HepG2 (cell line): ENCODE measurements at regions not wholly inside any gene's neighbourhood (a gene's known extent, or its start where the extent isn't known, plus 50 kb on each side); places are given as distances from the start of the nearest gene placed in this dataset.

Experiments used
- ATAC-seq: fragments of 200-7000 bp; cut with Tn5 transposase; 3 replicates; pipeline ENCODE4 v1.9.1; 2020; ENCODE audit warnings: mild to moderate bottlenecking, moderate library complexity
- BruUV-seq: library from RNA; stranded (reverse); fragments of 400-500 nt; replicated peaks from 2 replicates; lab custom pipeline; 2021; lab: Mats Ljungman, UMichigan
- CTCF ChIA-PET: fragments of 300-600 bp; formaldehyde crosslinking; extraction: SDS; loops from one replicate; lab custom pipeline; 2021; ENCODE audit warnings: low total read pairs, inconsistent platforms, low intra/inter-chr PET ratio; lab: Yijun Ruan, JAX
- POLR2A ChIA-PET: fragments of 350-600 bp; sonication (Branson Sonifier 250); formaldehyde crosslinking; loops from one replicate; lab custom pipeline; 2020; ENCODE audit warnings: antibody characterized with exemption, inconsistent platforms; lab: Yijun Ruan, JAX
- DNase-seq: peaks from one replicate; pipeline ENCODE4 v3.0.0-alpha.2; 2015; ENCODE audit warnings: low spot score
- FAIRE-seq: peaks from 3 replicates; lab custom pipeline; 2011; peaks lifted over from hg19 to GRCh38; lab: Jason Lieb, UNC
- H2AFZ ChIP-seq: one replicate; pipeline ENCODE4 v1.6.1; 2011; ENCODE audit warnings: low read length, inconsistent platforms
- H3K27ac ChIP-seq: fragments of 300-600 bp; 3 replicates; pipeline ENCODE4 v1.8.0; 2011; ENCODE audit warnings: mixed run types, mild to moderate bottlenecking, mixed read lengths, low read length, inconsistent platforms; ENCODE audit not compliant: insufficient read depth; ENCODE audit errors: extremely low read length
- H3K27me3 ChIP-seq, 2 experiments: fragments of 200-600 bp in 1 of 2; 2 replicates in 1 of 2; 3 replicates in 1 of 2; pipeline versions ENCODE4 v1.6.0 to v1.8.0; 2011; ENCODE audit warnings: low read length in 2 of 2, mild to moderate bottlenecking in 2 of 2, moderate library complexity in 2 of 2, inconsistent platforms in 1 of 2; ENCODE audit not compliant: insufficient read depth in 2 of 2, control insufficient read depth in 1 of 2
- H3K36me3 ChIP-seq, 2 experiments: fragments of 200-600 bp in 1 of 2; replicated peaks in 1 of 2; 2 replicates in 1 of 2; 3 replicates in 1 of 2; pipeline versions ENCODE4 v1.5.1 to v1.8.0; 2011; ENCODE audit warnings: low read length in 2 of 2, inconsistent platforms in 1 of 2; ENCODE audit not compliant: insufficient read depth in 2 of 2, control insufficient read depth in 1 of 2
- H3K4me1 ChIP-seq: 2 replicates; pipeline ENCODE4 v1.5.1; 2012; ENCODE audit warnings: low read length, inconsistent platforms; ENCODE audit not compliant: insufficient read depth
- H3K4me2 ChIP-seq: 2 replicates; pipeline ENCODE4 v1.6.0; 2011; ENCODE audit warnings: low read depth, low read length, inconsistent platforms
- H3K4me3 ChIP-seq, 3 experiments: fragments of 200-600 bp in 1 of 3; sonication (generic), shearing (Covaris generic) in 1 of 3; replicated peaks in 1 of 3; 2 replicates each; pipeline ENCODE4 v1.5.1; 2011 to 2016; ENCODE audit warnings: low read length in 3 of 3, inconsistent platforms in 2 of 3, low read depth in 2 of 3, mild to moderate bottlenecking in 2 of 3, control low read depth in 1 of 3, mixed read lengths in 1 of 3; ENCODE audit not compliant: insufficient read depth in 1 of 3
- H3K79me2 ChIP-seq: one replicate; pipeline ENCODE4 v1.6.1; 2011; ENCODE audit warnings: low read length, inconsistent platforms; ENCODE audit not compliant: insufficient read depth
- H3K9ac ChIP-seq: 2 replicates; pipeline ENCODE4 v1.6.0; 2011; ENCODE audit warnings: mild to moderate bottlenecking, low read depth, low read length, inconsistent platforms; ENCODE audit not compliant: insufficient read depth
- H3K9me3 ChIP-seq: 2 replicates; pipeline ENCODE4 v1.5.1; 2012; ENCODE audit warnings: mild to moderate bottlenecking, low read length
- H4K20me1 ChIP-seq: 2 replicates; pipeline ENCODE4 v1.6.0; 2011; ENCODE audit warnings: inconsistent platforms, mild to moderate bottlenecking, low read length, moderate library complexity; ENCODE audit not compliant: insufficient read depth
- CREB1 ChIP-seq, 2 experiments: fragments of 450-650 bp in 1 of 2; IDR thresholded peaks; 2 replicates each; pipeline ENCODE4 v1.6.1; 2016 to 2017; ENCODE audit warnings: control low read depth in 1 of 2, mild to moderate bottlenecking in 1 of 2, missing compliant biosample characterization in 1 of 2, missing genetic modification characterization in 1 of 2
- HNRNPL ChIP-seq: fragments of 200-400 bp; formaldehyde crosslinking; IDR thresholded peaks from 2 replicates; pipeline ENCODE4 v1.6.1; 2017; ENCODE audit warnings: mild to moderate bottlenecking, low read depth, low read length
- MTA1 ChIP-seq: sonication (generic); formaldehyde crosslinking; IDR thresholded peaks from 2 replicates; pipeline ENCODE4 v1.4.0; 2020; ENCODE audit warnings: missing genetic modification reagents, mild to moderate bottlenecking, borderline replicate concordance
- ZNF350 ChIP-seq: sonication (generic); formaldehyde crosslinking; IDR thresholded peaks from 2 replicates; pipeline ENCODE4 v1.4.0; 2020; ENCODE audit warnings: mild to moderate bottlenecking, low read depth, missing genetic modification reagents, borderline replicate concordance
- WGBS: methylation state at CpG from one replicate; pipeline ENCODE4 v1.1.6; 2017; ENCODE audit warnings: low lambda C conversion rate; 5-methylcytosine and 5-hydroxymethylcytosine counted together
- in situ Hi-C: cut with HindIII; loops from 2 replicates; pipeline ENCODE4 v1.10.0; 2017; ENCODE audit warnings: low pct_unique_long_range_greater_than_20kb; ENCODE audit not compliant: extremely low pct_ligation_motif_present
- intact Hi-C: fragments of 100-400 bp; cut with micrococcal nuclease; formaldehyde crosslinking; loops from one replicate; pipeline ENCODE4 v1.10.0; 2022; ENCODE audit not compliant: unreplicated experiment
- TF ChIP-seq, protein P1 (sequence below): sonication (generic); formaldehyde crosslinking; conservative IDR thresholded peaks from 2 replicates; pipeline ENCODE4 v1.4.0; 2020; ENCODE audit warnings: missing genetic modification reagents
- TF ChIP-seq, protein P2 (sequence below): fragments of 450-650 bp; IDR thresholded peaks from 2 replicates; pipeline ENCODE4 v1.6.1; 2016
- TF ChIP-seq, protein P3 (sequence below): sonication (generic); formaldehyde crosslinking; IDR thresholded peaks from 2 replicates; pipeline ENCODE4 v1.4.0; 2020; ENCODE audit warnings: mild to moderate bottlenecking, missing genetic modification reagents
- TF ChIP-seq, protein P4 (sequence below): sonication (generic); formaldehyde crosslinking; IDR thresholded peaks from 2 replicates; pipeline ENCODE4 v1.8.1; 2023; ENCODE audit warnings: mild to moderate bottlenecking, missing genetic modification reagents, borderline replicate concordance
- TF ChIP-seq, protein P5 (sequence below), 2 experiments: sonication (generic) in 1 of 2; formaldehyde crosslinking in 1 of 2; IDR thresholded peaks; 2 replicates each; pipeline versions ENCODE4 v1.4.0 to v1.6.1; 2016 to 2020; ENCODE audit warnings: borderline replicate concordance in 1 of 2, low read depth in 1 of 2, mild to moderate bottlenecking in 1 of 2, missing genetic modification reagents in 1 of 2

DNA sequence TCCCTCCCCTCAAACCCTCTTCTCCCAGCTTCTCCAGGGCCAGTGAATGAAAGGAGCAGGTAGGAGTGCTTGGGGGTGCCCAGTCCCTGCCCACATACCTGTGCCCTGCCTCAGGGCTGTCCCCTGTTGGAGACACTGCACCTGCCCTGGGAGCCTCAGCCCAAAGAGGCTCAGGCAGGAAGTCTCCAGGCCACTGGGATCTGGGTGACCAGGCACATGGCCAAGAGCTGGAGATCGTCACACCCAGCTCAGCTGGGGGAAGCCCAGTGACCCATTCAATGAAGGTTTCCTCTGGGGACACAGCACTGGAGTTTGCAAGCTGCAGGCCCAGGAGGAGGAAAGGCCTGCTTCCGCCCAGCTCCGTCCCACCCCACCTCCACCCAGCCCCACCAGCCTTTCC is 156.4 kb downstream of the ZFP36L2 start (continued):
- TF ChIP-seq, protein P1, sequence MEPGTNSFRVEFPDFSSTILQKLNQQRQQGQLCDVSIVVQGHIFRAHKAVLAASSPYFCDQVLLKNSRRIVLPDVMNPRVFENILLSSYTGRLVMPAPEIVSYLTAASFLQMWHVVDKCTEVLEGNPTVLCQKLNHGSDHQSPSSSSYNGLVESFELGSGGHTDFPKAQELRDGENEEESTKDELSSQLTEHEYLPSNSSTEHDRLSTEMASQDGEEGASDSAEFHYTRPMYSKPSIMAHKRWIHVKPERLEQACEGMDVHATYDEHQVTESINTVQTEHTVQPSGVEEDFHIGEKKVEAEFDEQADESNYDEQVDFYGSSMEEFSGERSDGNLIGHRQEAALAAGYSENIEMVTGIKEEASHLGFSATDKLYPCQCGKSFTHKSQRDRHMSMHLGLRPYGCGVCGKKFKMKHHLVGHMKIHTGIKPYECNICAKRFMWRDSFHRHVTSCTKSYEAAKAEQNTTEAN (CRISPR knock-in tag): no peak
- TF ChIP-seq, protein P2, sequence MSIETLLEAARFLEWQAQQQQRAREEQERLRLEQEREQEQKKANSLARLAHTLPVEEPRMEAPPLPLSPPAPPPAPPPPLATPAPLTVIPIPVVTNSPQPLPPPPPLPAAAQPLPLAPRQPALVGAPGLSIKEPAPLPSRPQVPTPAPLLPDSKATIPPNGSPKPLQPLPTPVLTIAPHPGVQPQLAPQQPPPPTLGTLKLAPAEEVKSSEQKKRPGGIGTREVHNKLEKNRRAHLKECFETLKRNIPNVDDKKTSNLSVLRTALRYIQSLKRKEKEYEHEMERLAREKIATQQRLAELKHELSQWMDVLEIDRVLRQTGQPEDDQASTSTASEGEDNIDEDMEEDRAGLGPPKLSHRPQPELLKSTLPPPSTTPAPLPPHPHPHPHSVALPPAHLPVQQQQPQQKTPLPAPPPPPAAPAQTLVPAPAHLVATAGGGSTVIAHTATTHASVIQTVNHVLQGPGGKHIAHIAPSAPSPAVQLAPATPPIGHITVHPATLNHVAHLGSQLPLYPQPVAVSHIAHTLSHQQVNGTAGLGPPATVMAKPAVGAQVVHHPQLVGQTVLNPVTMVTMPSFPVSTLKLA: no peak
- 0 out of 2 replicates have a peak, but pooled peaks have one; percentile 52 for TF ChIP-seq HNRNPL
- TF ChIP-seq, protein P3, sequence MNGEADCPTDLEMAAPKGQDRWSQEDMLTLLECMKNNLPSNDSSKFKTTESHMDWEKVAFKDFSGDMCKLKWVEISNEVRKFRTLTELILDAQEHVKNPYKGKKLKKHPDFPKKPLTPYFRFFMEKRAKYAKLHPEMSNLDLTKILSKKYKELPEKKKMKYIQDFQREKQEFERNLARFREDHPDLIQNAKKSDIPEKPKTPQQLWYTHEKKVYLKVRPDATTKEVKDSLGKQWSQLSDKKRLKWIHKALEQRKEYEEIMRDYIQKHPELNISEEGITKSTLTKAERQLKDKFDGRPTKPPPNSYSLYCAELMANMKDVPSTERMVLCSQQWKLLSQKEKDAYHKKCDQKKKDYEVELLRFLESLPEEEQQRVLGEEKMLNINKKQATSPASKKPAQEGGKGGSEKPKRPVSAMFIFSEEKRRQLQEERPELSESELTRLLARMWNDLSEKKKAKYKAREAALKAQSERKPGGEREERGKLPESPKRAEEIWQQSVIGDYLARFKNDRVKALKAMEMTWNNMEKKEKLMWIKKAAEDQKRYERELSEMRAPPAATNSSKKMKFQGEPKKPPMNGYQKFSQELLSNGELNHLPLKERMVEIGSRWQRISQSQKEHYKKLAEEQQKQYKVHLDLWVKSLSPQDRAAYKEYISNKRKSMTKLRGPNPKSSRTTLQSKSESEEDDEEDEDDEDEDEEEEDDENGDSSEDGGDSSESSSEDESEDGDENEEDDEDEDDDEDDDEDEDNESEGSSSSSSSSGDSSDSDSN (CRISPR knock-in tag): peak; percentile 44
- TF ChIP-seq, protein P4, sequence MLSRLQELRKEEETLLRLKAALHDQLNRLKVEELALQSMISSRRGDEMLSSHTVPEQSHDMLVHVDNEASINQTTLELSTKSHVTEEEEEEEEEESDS (CRISPR knock-in tag): no peak

DNA sequence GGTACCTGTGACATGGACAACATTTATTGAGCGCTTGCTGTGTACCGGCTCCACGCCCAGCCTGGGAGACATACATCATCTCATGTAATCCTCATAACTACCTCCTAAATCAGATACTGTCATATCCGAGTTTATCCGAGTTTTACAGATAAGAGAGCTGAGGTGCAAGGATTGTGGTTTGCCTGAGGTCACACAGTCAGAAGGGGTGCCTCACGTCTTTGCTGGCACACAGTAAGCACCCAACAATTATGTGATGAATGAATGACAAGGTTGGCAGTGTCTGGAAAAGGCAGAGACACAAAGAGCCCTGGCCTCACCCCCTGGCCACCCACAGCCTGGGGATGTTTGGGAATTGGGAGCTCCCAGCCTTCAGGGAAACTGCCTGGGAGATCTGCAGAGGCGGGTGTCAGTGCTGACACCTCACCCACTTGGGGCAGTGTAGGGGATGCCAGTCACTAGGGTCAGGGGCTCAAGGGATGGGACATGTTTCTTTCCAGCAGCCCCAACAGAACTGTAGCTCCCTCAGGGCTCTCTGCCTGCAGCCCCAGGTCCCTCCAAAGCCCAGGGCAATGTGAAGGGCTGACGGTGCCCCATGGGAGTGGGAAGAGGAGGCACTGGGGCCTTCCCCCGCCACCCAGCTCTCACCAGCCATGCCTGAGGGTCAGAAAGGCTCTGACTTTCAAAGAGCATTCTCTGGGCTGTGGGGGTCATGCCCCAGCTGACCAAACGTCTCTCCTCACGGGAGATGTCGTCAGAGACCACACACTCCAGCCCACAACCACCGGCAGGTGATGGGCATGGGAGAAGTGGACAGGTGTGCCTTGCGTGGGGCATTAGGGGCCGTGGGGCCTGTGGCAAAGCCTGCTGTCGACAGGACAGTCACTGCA is 157.5 kb downstream of the ZFP36L2 start:
- WGBS: 78% methylated on average over 15 of the region's 16 CpGs
- in situ Hi-C loops (no loop called here), intact Hi-C loops (no loop called here)
- Histone ChIP-seq H3K9me3 (no peaks in the 10 kb centered on the region), H2AFZ (no peak overlapping the region), H3K27ac (no peak overlapping the region), H3K9ac (no peak overlapping the region), H3K79me2 (no peaks in the 10 kb centered on the region), H4K20me1 (no peaks in the 10 kb centered on the region), H3K4me2 (no peak overlapping the region), H3K4me3 (no peak overlapping the region), H3K27me3 (no peaks in the 10 kb centered on the region), H3K4me1 (peaks cover 63% of the 10 kb centered on the region), H3K36me3 (no peaks in the 10 kb centered on the region)
- POLR2A ChIA-PET: no interaction called here
- FAIRE-seq: no peak
- no peak for ATAC-seq
- no peak for DNase-seq
- BruUV-seq: no TSS peak
- CTCF ChIA-PET: no interaction called here
- TF ChIP-seq, protein P5, sequence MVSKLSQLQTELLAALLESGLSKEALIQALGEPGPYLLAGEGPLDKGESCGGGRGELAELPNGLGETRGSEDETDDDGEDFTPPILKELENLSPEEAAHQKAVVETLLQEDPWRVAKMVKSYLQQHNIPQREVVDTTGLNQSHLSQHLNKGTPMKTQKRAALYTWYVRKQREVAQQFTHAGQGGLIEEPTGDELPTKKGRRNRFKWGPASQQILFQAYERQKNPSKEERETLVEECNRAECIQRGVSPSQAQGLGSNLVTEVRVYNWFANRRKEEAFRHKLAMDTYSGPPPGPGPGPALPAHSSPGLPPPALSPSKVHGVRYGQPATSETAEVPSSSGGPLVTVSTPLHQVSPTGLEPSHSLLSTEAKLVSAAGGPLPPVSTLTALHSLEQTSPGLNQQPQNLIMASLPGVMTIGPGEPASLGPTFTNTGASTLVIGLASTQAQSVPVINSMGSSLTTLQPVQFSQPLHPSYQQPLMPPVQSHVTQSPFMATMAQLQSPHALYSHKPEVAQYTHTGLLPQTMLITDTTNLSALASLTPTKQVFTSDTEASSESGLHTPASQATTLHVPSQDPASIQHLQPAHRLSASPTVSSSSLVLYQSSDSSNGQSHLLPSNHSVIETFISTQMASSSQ (IDR thresholded peaks at IDR 0.05; ENCODE audit: low read depth): no peak
- TF ChIP-seq, protein P5 (CRISPR knock-in tag; IDR thresholded peaks at IDR 0.05; ENCODE audit: borderline replicate concordance): 0 out of 2 replicates have a peak, but pooled peaks have one; percentile 38
- TF ChIP-seq MTA1 (CRISPR knock-in tag) (peak; percentile 44; the same call in 1 of the 2 replicates), CREB1 (IDR thresholded peaks at IDR 0.05) (0 out of 2 replicates have a peak, but pooled peaks have one; percentile 3), CREB1 (CRISPR knock-in tag; IDR thresholded peaks at IDR 0.05) (no peak), ZNF350 (peak; percentile 10; the same call in 1 of the 2 replicates)
